ENCODE measurements at regions not wholly inside any gene's neighbourhood (a gene's known extent, or its start where the extent isn't known, plus 50 kb on each side); places are given as distances from the start of the nearest gene placed in this dataset.

DNA sequence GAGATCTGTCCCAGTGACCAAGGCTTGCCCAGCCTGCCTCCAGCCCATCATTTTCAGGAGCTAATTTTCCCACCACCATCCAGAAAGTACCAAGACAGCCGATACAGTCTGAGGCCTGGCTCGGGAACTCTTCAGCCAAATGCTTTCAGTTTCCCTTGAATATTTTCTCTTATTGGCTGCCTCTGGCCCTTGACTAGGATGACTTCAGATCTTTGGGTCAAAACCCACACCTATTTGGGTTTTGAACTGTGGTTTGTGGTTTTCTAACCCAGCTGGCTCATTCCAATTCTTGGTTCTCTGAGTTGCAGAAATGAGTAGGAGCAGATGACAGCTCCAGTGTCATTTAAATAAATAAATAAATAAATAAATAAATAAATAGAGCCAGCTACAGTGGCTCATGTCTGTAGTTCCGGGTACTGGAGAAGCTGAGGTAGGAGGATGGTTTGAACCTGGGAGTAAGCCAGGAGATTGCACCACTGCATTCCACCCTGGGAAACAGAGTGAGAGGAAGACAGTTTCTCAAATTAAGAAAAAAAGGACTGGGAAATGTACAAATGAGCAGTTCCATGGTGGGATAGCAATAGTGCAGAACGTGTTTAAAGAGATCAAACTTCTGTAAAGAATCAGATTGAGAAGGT lies 465.0 kb upstream of the SOX11 start:
- no peaks in the 10 kb centered on the region for H3K4me1 ChIP-seq
- 2% methylated on average over 4 of the region's 4 CpGs for WGBS (ENCODE audit: missing lambda C conversion rate)
- no peak overlapping the region for H3K27ac ChIP-seq
- DNase-seq (ENCODE audit: low read depth in 1 of 2, low spot score in 1 of 2), result no peak
- H3K4me3 ChIP-seq, result no peak overlapping the region
- ChIA-PET POLR2A (no interaction called here), CTCF (no interaction called here)
- no peak for FAIRE-seq
- peaks cover 14% of the 10 kb centered on the region; the same call in 2 of the 3 replicates for H3K9me3 ChIP-seq
- ATAC-seq, result no peak
- TF ChIP-seq TFCP2L1 (CRISPR knock-in tag; IDR thresholded peaks at IDR 0.05) (no peak), NR3C1 (IDR thresholded peaks at IDR 0.05) (no peak), RNF2 (IDR thresholded peaks at IDR 0.05; ENCODE audit: borderline replicate concordance, low read depth) (no peak), EHMT2 (IDR thresholded peaks at IDR 0.05; ENCODE audit: low read depth) (no peak), ZC3H11A (IDR thresholded peaks at IDR 0.05) (peak; percentile 32; the same call in 1 of the 2 replicates), MYC (IDR thresholded peaks at IDR 0.05; ENCODE audit: borderline replicate concordance, low read length) (no peak), POLR2AphosphoS2 (conservative IDR thresholded peaks at IDR 0.05; ENCODE audit: low read length) (no peak)
- TF ChIP-seq, protein P1, sequence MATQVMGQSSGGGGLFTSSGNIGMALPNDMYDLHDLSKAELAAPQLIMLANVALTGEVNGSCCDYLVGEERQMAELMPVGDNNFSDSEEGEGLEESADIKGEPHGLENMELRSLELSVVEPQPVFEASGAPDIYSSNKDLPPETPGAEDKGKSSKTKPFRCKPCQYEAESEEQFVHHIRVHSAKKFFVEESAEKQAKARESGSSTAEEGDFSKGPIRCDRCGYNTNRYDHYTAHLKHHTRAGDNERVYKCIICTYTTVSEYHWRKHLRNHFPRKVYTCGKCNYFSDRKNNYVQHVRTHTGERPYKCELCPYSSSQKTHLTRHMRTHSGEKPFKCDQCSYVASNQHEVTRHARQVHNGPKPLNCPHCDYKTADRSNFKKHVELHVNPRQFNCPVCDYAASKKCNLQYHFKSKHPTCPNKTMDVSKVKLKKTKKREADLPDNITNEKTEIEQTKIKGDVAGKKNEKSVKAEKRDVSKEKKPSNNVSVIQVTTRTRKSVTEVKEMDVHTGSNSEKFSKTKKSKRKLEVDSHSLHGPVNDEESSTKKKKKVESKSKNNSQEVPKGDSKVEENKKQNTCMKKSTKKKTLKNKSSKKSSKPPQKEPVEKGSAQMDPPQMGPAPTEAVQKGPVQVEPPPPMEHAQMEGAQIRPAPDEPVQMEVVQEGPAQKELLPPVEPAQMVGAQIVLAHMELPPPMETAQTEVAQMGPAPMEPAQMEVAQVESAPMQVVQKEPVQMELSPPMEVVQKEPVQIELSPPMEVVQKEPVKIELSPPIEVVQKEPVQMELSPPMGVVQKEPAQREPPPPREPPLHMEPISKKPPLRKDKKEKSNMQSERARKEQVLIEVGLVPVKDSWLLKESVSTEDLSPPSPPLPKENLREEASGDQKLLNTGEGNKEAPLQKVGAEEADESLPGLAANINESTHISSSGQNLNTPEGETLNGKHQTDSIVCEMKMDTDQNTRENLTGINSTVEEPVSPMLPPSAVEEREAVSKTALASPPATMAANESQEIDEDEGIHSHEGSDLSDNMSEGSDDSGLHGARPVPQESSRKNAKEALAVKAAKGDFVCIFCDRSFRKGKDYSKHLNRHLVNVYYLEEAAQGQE (IDR thresholded peaks at IDR 0.05), result no peak
- TF ChIP-seq, protein P2, sequence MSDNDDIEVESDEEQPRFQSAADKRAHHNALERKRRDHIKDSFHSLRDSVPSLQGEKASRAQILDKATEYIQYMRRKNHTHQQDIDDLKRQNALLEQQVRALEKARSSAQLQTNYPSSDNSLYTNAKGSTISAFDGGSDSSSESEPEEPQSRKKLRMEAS (IDR thresholded peaks at IDR 0.05), result no peak
- no peak overlapping the region for H3K4me2 ChIP-seq

DNA sequence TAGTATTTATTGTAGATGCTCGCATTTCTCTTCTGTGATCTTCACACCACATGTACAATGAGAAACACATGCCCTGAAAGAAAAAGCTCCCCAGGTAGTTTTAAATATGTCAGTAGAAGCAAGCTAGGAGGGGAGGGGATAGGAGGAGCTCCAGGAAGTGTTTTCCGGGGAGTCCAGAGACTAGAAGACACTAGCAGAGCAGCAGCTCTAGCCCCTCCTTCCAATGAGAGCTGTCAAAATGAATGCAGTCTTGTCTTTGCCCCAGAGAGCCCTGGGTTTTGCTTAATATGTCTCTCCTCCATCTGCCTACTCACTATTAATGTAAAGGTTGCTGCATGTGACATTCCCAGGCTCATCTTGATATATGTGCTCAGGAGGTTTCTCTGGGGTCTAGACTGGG lies 462.6 kb upstream of the SOX11 start:
- Histone ChIP-seq H3K4me1 (no peaks in the 10 kb centered on the region), H3K27ac (no peak overlapping the region), H3K4me3 (no peak overlapping the region), H3K4me2 (no peak overlapping the region), H3K9me3 (peaks cover 14% of the 10 kb centered on the region; the same call in 2 of the 3 replicates)
- TF ChIP-seq TP53 (CRISPR knock-in tag; IDR thresholded peaks at IDR 0.05), result no peak
- no peak for TF ChIP-seq EP300 (IDR thresholded peaks at IDR 0.05)
- TF ChIP-seq MYC (IDR thresholded peaks at IDR 0.05; ENCODE audit: borderline replicate concordance, low read length), result no peak
- no peak for TF ChIP-seq ZNF302 (CRISPR knock-in tag; IDR thresholded peaks at IDR 0.05)
- TF ChIP-seq, protein P3, sequence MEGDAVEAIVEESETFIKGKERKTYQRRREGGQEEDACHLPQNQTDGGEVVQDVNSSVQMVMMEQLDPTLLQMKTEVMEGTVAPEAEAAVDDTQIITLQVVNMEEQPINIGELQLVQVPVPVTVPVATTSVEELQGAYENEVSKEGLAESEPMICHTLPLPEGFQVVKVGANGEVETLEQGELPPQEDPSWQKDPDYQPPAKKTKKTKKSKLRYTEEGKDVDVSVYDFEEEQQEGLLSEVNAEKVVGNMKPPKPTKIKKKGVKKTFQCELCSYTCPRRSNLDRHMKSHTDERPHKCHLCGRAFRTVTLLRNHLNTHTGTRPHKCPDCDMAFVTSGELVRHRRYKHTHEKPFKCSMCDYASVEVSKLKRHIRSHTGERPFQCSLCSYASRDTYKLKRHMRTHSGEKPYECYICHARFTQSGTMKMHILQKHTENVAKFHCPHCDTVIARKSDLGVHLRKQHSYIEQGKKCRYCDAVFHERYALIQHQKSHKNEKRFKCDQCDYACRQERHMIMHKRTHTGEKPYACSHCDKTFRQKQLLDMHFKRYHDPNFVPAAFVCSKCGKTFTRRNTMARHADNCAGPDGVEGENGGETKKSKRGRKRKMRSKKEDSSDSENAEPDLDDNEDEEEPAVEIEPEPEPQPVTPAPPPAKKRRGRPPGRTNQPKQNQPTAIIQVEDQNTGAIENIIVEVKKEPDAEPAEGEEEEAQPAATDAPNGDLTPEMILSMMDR (IDR thresholded peaks at IDR 0.05), result no peak
- no peak for TF ChIP-seq HOXB5 (CRISPR knock-in tag; IDR thresholded peaks at IDR 0.05)
- TF ChIP-seq, protein P4, sequence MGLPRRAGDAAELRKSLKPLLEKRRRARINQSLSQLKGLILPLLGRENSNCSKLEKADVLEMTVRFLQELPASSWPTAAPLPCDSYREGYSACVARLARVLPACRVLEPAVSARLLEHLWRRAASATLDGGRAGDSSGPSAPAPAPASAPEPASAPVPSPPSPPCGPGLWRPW (IDR thresholded peaks at IDR 0.05), result no peak
- TF ChIP-seq, protein P1 (IDR thresholded peaks at IDR 0.05), result no peak
- no peak for TF ChIP-seq CBX8 (IDR thresholded peaks at IDR 0.05)
- TF ChIP-seq, protein P5, sequence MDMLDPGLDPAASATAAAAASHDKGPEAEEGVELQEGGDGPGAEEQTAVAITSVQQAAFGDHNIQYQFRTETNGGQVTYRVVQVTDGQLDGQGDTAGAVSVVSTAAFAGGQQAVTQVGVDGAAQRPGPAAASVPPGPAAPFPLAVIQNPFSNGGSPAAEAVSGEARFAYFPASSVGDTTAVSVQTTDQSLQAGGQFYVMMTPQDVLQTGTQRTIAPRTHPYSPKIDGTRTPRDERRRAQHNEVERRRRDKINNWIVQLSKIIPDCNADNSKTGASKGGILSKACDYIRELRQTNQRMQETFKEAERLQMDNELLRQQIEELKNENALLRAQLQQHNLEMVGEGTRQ (IDR thresholded peaks at IDR 0.05), result no peak
- no peak for TF ChIP-seq GATA3 (IDR thresholded peaks at IDR 0.05; ENCODE audit: borderline replicate concordance)
- no peak for TF ChIP-seq ZFP36 (IDR thresholded peaks at IDR 0.05; ENCODE audit: borderline replicate concordance, partially characterized antibody)
- no peak for TF ChIP-seq HOXB13 (CRISPR knock-in tag; IDR thresholded peaks at IDR 0.05; ENCODE audit: low read depth)
- ChIA-PET CTCF (no interaction called here), POLR2A (no interaction called here)
- ATAC-seq, result no peak
- no peak for FAIRE-seq
- WGBS (ENCODE audit: missing lambda C conversion rate), result 5% methylated on average over 2 of the region's 2 CpGs
- DNase-seq (ENCODE audit: low read depth in 1 of 2, low spot score in 1 of 2), result no peak
